H1 (cell line): ENCODE measurements at regions not wholly inside any gene's neighbourhood (a gene's known extent, or its start where the extent isn't known, plus 50 kb on each side); places are given as distances from the start of the nearest gene placed in this dataset.

ENCODE experiments used
- CTCF ChIA-PET: fragments of 300-600 bp; sonication (Branson Sonifier 250); formaldehyde crosslinking; loops from one replicate; lab custom pipeline; 2021; ENCODE audit not compliant: partially characterized antibody; lab: Charles Lee
- POLR2A ChIA-PET: fragments of 300-600 bp; sonication (Branson Sonifier 250); formaldehyde crosslinking; loops from one replicate; lab custom pipeline; 2021; ENCODE audit warnings: inconsistent platforms; ENCODE audit not compliant: partially characterized antibody; lab: Charles Lee
- DNase-seq, 2 experiments: peaks; one replicate each; pipeline versions ENCODE4 v3.0.0 to v3.0.0-alpha.2; 2010 to 2022; ENCODE audit warnings: low spot score in 2 of 2, low read depth in 1 of 2, mixed read lengths in 1 of 2
- FAIRE-seq: peaks from 2 replicates; lab custom pipeline; 2011; peaks lifted over from hg19 to GRCh38; lab: Jason Lieb, UNC
- H2AFZ ChIP-seq: 2 replicates; pipeline ENCODE4 v1.8.1; 2012; ENCODE audit warnings: low read length, inconsistent platforms
- H2AK5ac ChIP-seq: 2 replicates; pipeline ENCODE4 v1.6.1; 2013; ENCODE audit warnings: low read depth, low read length
- H2BK120ac ChIP-seq: replicated peaks from 2 replicates; pipeline ENCODE3; 2013; ENCODE audit warnings: low read depth, low read length, inconsistent platforms
- H2BK12ac ChIP-seq: 2 replicates; pipeline ENCODE4 v1.6.1; 2013; ENCODE audit warnings: low read depth, low read length
- H2BK15ac ChIP-seq: 2 replicates; pipeline ENCODE4 v1.6.1; 2013; ENCODE audit warnings: low read length
- H2BK20ac ChIP-seq: 2 replicates; pipeline ENCODE4 v1.6.1; 2013; ENCODE audit warnings: low read length
- H2BK5ac ChIP-seq: 2 replicates; pipeline ENCODE4 v1.6.1; 2013; ENCODE audit warnings: low read depth, low read length
- H3K14ac ChIP-seq: 2 replicates; pipeline ENCODE4 v1.6.1; 2013; ENCODE audit warnings: inconsistent platforms; ENCODE audit not compliant: insufficient read length
- H3K18ac ChIP-seq: 2 replicates; pipeline ENCODE4 v1.6.1; 2013; ENCODE audit warnings: low read length; ENCODE audit errors: extremely low read depth
- H3K23ac ChIP-seq: 2 replicates; pipeline ENCODE4 v1.6.1; 2013; ENCODE audit warnings: inconsistent platforms; ENCODE audit not compliant: insufficient read length
- H3K23me2 ChIP-seq: 2 replicates; pipeline ENCODE4 v1.6.1; 2013; ENCODE audit warnings: low read depth, low read length
- H3K27ac ChIP-seq: 2 replicates; pipeline ENCODE4 v1.6.1; 2011; ENCODE audit warnings: low read depth, low read length, inconsistent platforms
- H3K27me3 ChIP-seq, 4 experiments: replicated peaks in 1 of 4; 1 replicate in 1 of 4; 2 replicates in 3 of 4; pipeline versions ENCODE4 v1.6.1 to v1.8.1; 2011 to 2013; ENCODE audit warnings: low read length in 3 of 4, mild to moderate bottlenecking in 3 of 4, inconsistent platforms in 2 of 4, mixed read lengths in 2 of 4, moderate library complexity in 1 of 4; ENCODE audit not compliant: control insufficient read depth in 3 of 4, insufficient read depth in 3 of 4; ENCODE audit errors: extremely low read depth in 1 of 4
- H3K36me3 ChIP-seq, 4 experiments: 2 replicates each; pipeline versions ENCODE4 v1.6.1 to v1.8.1; 2011 to 2013; ENCODE audit warnings: mild to moderate bottlenecking in 4 of 4, low read length in 3 of 4, moderate library complexity in 2 of 4, control low read depth in 1 of 4, inconsistent platforms in 1 of 4; ENCODE audit not compliant: insufficient read depth in 4 of 4, control insufficient read depth in 2 of 4
- H3K4ac ChIP-seq: replicated peaks from 2 replicates; pipeline ENCODE3; 2013; ENCODE audit warnings: low read length, low read depth, mixed read lengths, inconsistent platforms; ENCODE audit not compliant: insufficient read length
- H3K4me1 ChIP-seq, 4 experiments: replicated peaks in 1 of 4; 1 replicate in 1 of 4; 2 replicates in 3 of 4; pipeline versions ENCODE4 v1.6.1 to v1.8.1; 2011 to 2013; ENCODE audit warnings: low read length in 3 of 4, inconsistent platforms in 2 of 4, mixed read lengths in 1 of 4; ENCODE audit not compliant: insufficient read depth in 4 of 4, control insufficient read depth in 3 of 4
- H3K4me2 ChIP-seq, 2 experiments: 2 replicates each; pipeline versions ENCODE4 v1.6.1 to v1.8.1; 2011 to 2013; ENCODE audit warnings: low read depth in 2 of 2, low read length in 2 of 2, control low read depth in 1 of 2, inconsistent platforms in 1 of 2, mild to moderate bottlenecking in 1 of 2; ENCODE audit not compliant: insufficient read depth in 1 of 2
- H3K4me3 ChIP-seq, 4 experiments: fragments of 200-600, 300-600 bp in 1 of 4; sonication (generic), shearing (Covaris generic), sonication (Bioruptor Twin) in 1 of 4; 2 replicates each; pipeline versions ENCODE4 v1.5.1 to v1.8.1; 2011 to 2016; ENCODE audit warnings: low read length in 4 of 4, low read depth in 3 of 4, control low read depth in 2 of 4, inconsistent platforms in 2 of 4, mild to moderate bottlenecking in 2 of 4, mixed read lengths in 1 of 4, moderate library complexity in 1 of 4; ENCODE audit not compliant: insufficient read depth in 2 of 4; ENCODE audit errors: extremely low read depth in 1 of 4
- H3K56ac ChIP-seq: replicated peaks from 2 replicates; pipeline ENCODE3; 2013; ENCODE audit warnings: low read depth, mild to moderate bottlenecking, mixed read lengths, low read length, inconsistent platforms; ENCODE audit not compliant: insufficient read length
- H3K79me1 ChIP-seq: 2 replicates; pipeline ENCODE4 v1.6.1; 2013; ENCODE audit warnings: low read depth, low read length, control low read depth
- H3K79me2 ChIP-seq, 2 experiments: 2 replicates each; pipeline versions ENCODE4 v1.6.1 to v1.8.1; 2012 to 2013; ENCODE audit warnings: low read length in 2 of 2, mild to moderate bottlenecking in 2 of 2, inconsistent platforms in 1 of 2; ENCODE audit not compliant: insufficient read depth in 2 of 2, control insufficient read depth in 1 of 2
- H3K9ac ChIP-seq, 4 experiments: replicated peaks in 1 of 4; 1 replicate in 1 of 4; 2 replicates in 3 of 4; pipeline versions ENCODE4 v1.6.1 to v1.8.1; 2011 to 2013; ENCODE audit warnings: low read depth in 3 of 4, low read length in 3 of 4, control low read depth in 2 of 4, mild to moderate bottlenecking in 2 of 4, moderate library complexity in 2 of 4, inconsistent platforms in 1 of 4; ENCODE audit errors: extremely low read depth in 1 of 4
- H3K9me3 ChIP-seq, 2 experiments: 2 replicates each; pipeline versions ENCODE4 v1.6.1 to v1.8.1; 2012 to 2013; ENCODE audit warnings: mild to moderate bottlenecking in 2 of 2, moderate library complexity in 2 of 2, control low read depth in 1 of 2, inconsistent platforms in 1 of 2, low read depth in 1 of 2, low read length in 1 of 2, mixed read lengths in 1 of 2; ENCODE audit not compliant: insufficient read depth in 2 of 2
- H4K20me1 ChIP-seq, 2 experiments: replicated peaks in 1 of 2; 2 replicates each; pipeline versions ENCODE3 to v1.8.1; 2011 to 2013; ENCODE audit warnings: inconsistent platforms in 2 of 2, low read length in 2 of 2, mild to moderate bottlenecking in 1 of 2; ENCODE audit not compliant: insufficient read depth in 2 of 2, control insufficient read depth in 1 of 2
- H4K5ac ChIP-seq: 2 replicates; pipeline ENCODE4 v1.6.1; 2013; ENCODE audit warnings: low read length, low read depth, mixed read lengths, inconsistent platforms; ENCODE audit not compliant: insufficient read length
- H4K8ac ChIP-seq: 2 replicates; pipeline ENCODE4 v1.8.0; 2013; ENCODE audit warnings: mild to moderate bottlenecking, moderate library complexity, low read length, inconsistent platforms; ENCODE audit not compliant: insufficient read depth; ENCODE audit errors: extremely low read depth
- H4K91ac ChIP-seq: replicated peaks from 2 replicates; pipeline ENCODE3; 2013; ENCODE audit warnings: low read length, mixed read lengths, inconsistent platforms; ENCODE audit not compliant: insufficient read length
- GABPA ChIP-seq: IDR thresholded peaks from 2 replicates; pipeline ENCODE4 v1.6.1; 2011; ENCODE audit warnings: mild to moderate bottlenecking, low read length, moderate library complexity, borderline replicate concordance; ENCODE audit not compliant: insufficient read depth
- SP2 ChIP-seq: IDR thresholded peaks from 2 replicates; pipeline ENCODE4 v1.6.1; 2012; ENCODE audit warnings: mild to moderate bottlenecking, low read length, inconsistent platforms
- TCF12 ChIP-seq: IDR thresholded peaks from 2 replicates; pipeline ENCODE4 v1.6.1; 2011; ENCODE audit warnings: low read depth, mild to moderate bottlenecking, low read length
- WGBS, 2 experiments: shearing (Covaris generic) in 1 of 2; methylation state at CpG; one replicate each; pipeline versions ENCODE4 v1.1.6 to v1.1.7; 2013 to 2015; ENCODE audit warnings: low lambda C conversion rate in 2 of 2, mixed read lengths in 2 of 2, inconsistent platforms in 1 of 2, low coverage in 1 of 2, missing lambda C conversion rate in 1 of 2; ENCODE audit not compliant: insufficient replicate concordance in 2 of 2, insufficient coverage in 1 of 2, insufficient read length in 1 of 2; ENCODE audit errors: extremely low coverage in 1 of 2, missing lambda C conversion rate in 1 of 2; 5-methylcytosine and 5-hydroxymethylcytosine counted together

- Histone ChIP-seq H3K27me3 (no peaks in the 10 kb centered on the region; a peak in 2 of 7 replicates), H2BK12ac (no peak overlapping the region), H4K91ac (no peak overlapping the region), H3K56ac (no peak overlapping the region), H3K4ac (no peak overlapping the region), H3K14ac (no peak overlapping the region), H3K9ac (no peak overlapping the region), H3K9me3 (0 out of 4 replicates have a peak, but pooled peaks cover 0 to 4% of the 10 kb centered on the region in 2 experiments), H3K79me2 (no peaks in the 10 kb centered on the region), H2BK15ac (no peak overlapping the region), H2BK120ac (no peak overlapping the region), H3K4me3 (no peak overlapping the region), H3K4me1 (no peaks in the 10 kb centered on the region), H4K5ac (no peak overlapping the region), H4K20me1 (no peaks in the 10 kb centered on the region), H3K79me1 (no peaks in the 10 kb centered on the region), H4K8ac (no peak overlapping the region), H3K4me2 (no peak overlapping the region), H2AFZ (no peak overlapping the region), H3K23me2 (no peaks in the 10 kb centered on the region), H2BK20ac (no peak overlapping the region), H3K27ac (no peak overlapping the region), H2AK5ac (no peak overlapping the region), H3K23ac (no peak overlapping the region), H3K18ac (no peak overlapping the region), H3K36me3 (no peaks in the 10 kb centered on the region), H2BK5ac (no peak overlapping the region)
- ChIA-PET CTCF (interaction anchor here (1.3 to 1.8 kb wide), 2 partner anchors 8 to 421 kb away, joined by 3 to 4 read pairs; no protein-coding TSS in a partner anchor), POLR2A (no interaction called here)
- no peak for DNase-seq
- WGBS, 2 experiments, result 91% methylated on average over 10 of the region's 10 CpGs; no CpG with 5 or more reads in 1 of the 2 experiments
- FAIRE-seq, result no peak
- TF ChIP-seq GABPA (no peak), SP2 (no peak), TCF12 (no peak)
These were observed 590.6 kb downstream of the MATN1 start for GRCh38 chr1:30132602-30133286.
